ENCODE measurements at regions not wholly inside any gene's neighbourhood (a gene's known extent, or its start where the extent isn't known, plus 50 kb on each side); places are given as distances from the start of the nearest gene placed in this dataset.

- no peak for TF ChIP-seq REST (IDR thresholded peaks at IDR 0.05; ENCODE audit: low read depth, low read length)
- TF ChIP-seq NFIC (IDR thresholded peaks at IDR 0.05; ENCODE audit: borderline replicate concordance): no peak
- no peak for TF ChIP-seq EZH2phosphoT487 (IDR thresholded peaks at IDR 0.05; ENCODE audit: borderline replicate concordance, low read depth)
- no peak for TF ChIP-seq FOSL2 (IDR thresholded peaks at IDR 0.05; ENCODE audit: borderline replicate concordance, low read depth)
- no peak for TF ChIP-seq FOXJ3 (CRISPR knock-in tag; IDR thresholded peaks at IDR 0.05)
- TF ChIP-seq USF1 (IDR thresholded peaks at IDR 0.05; ENCODE audit: borderline replicate concordance, low read depth): no peak
These were observed 98.6 kb upstream of the PPP2R5A start (continued) for GRCh38 chr1:212186427-212187207.

- no peaks in the 10 kb centered on the region for H4K20me1 ChIP-seq (ENCODE audit: insufficient read depth)
- peaks cover 0 to 8% of the 10 kb centered on the region in 2 experiments; a peak in 1 of 4 replicates for H3K4me1 ChIP-seq (ENCODE audit: control insufficient read depth in 1 of 2, insufficient read depth in 2 of 2, low read depth in 1 of 2, low read length in 1 of 2)
- H3F3A ChIP-seq (replicated peaks; ENCODE audit: insufficient read depth): peaks cover 3% of the 10 kb centered on the region
- 96% methylated on average over 6 of the region's 6 CpGs for WGBS (ENCODE audit: low lambda C conversion rate)
- H2AFZ ChIP-seq (ENCODE audit: low read depth): no peak overlapping the region
- no peaks in the 10 kb centered on the region for H3K36me3 ChIP-seq (replicated peaks in 1 of 2; ENCODE audit: control insufficient read depth in 1 of 2, insufficient read depth in 2 of 2, low read length in 1 of 2)
- TF ChIP-seq NFIC (IDR thresholded peaks at IDR 0.05; ENCODE audit: borderline replicate concordance) (no peak), REST (IDR thresholded peaks at IDR 0.05; ENCODE audit: low read depth, low read length) (no peak), FOXJ3 (CRISPR knock-in tag; IDR thresholded peaks at IDR 0.05) (no peak), NRF1 (IDR thresholded peaks at IDR 0.05; ENCODE audit: low read depth, low read length) (no peak), RAD21 (IDR thresholded peaks at IDR 0.05; ENCODE audit: low read length) (no peak), USF1 (IDR thresholded peaks at IDR 0.05; ENCODE audit: borderline replicate concordance, low read depth) (no peak), FOXM1 (IDR thresholded peaks at IDR 0.05; ENCODE audit: low read depth) (no peak), YY1 (IDR thresholded peaks at IDR 0.05; ENCODE audit: low read depth) (no peak), JUND (IDR thresholded peaks at IDR 0.05) (no peak), TEAD4 (IDR thresholded peaks at IDR 0.05; ENCODE audit: borderline replicate concordance, insufficient read depth) (no peak), SMC3 (IDR thresholded peaks at IDR 0.05; ENCODE audit: low read depth, low read length) (no peak)
- no peaks in the 10 kb centered on the region for H3K79me2 ChIP-seq (ENCODE audit: insufficient read depth)
- H3K4me3 ChIP-seq (ENCODE audit: low read depth in 2 of 2, low read length in 1 of 2): no peak overlapping the region
- H3K4me2 ChIP-seq: no peak overlapping the region
- H3K9me3 ChIP-seq: no peaks in the 10 kb centered on the region
- ChIA-PET CTCF (no interaction called here), POLR2A (no interaction called here)
- no peaks in the 10 kb centered on the region for H3K27me3 ChIP-seq (ENCODE audit: insufficient read depth)
- H3K9me2 ChIP-seq: no peaks in the 10 kb centered on the region
- DNase-seq: no peak
- no peak overlapping the region for H3K27ac ChIP-seq (ENCODE audit: low read depth in 2 of 2, low read length in 1 of 2)
- H3K9ac ChIP-seq: no peak overlapping the region
These were observed 96.4 kb upstream of the PPP2R5A start for GRCh38 chr1:212188599-212189351.

Measured in SK-N-SH (cell line).